Right lobe of liver (tissue), 6 donors: ENCODE measurements at regions not wholly inside any gene's neighbourhood (a gene's known extent, or its start where the extent isn't known, plus 50 kb on each side); places are given as distances from the start of the nearest gene placed in this dataset.
"Not testable (repeated sequence)": the region's sequence is repeated elsewhere in the genome, so short reads cannot be mapped to it uniquely, and the experiment has no call there.

Source experiments
- ATAC-seq, 4 donors: fragments of 200-7000 bp; cut with Tn5 transposase; one replicate each; pipeline ENCODE4 v1.9.1; 2020; ENCODE audit warnings: mild to moderate bottlenecking in 4 of 4, moderate library complexity in 4 of 4
- DNase-seq, 3 donors: peaks; one replicate each; pipeline ENCODE4 v3.0.0-alpha.2; 2020
- H3K27ac ChIP-seq, 3 donors: fragments of 200-600 bp; one replicate each; pipeline ENCODE4 v1.8.0; 2022
- H3K27me3 ChIP-seq, 2 donors: fragments of 200-600 bp; one replicate each; pipeline ENCODE4 v1.8.0; 2022
- H3K36me3 ChIP-seq, 4 donors: fragments of 200-600 bp; sonication (generic) in 1 of 4; one replicate each; pipeline versions ENCODE4 v1.5.1 to v1.8.0; 2017 to 2022; ENCODE audit warnings: control low read depth in 1 of 4
- H3K4me1 ChIP-seq, 4 donors: fragments of 200-600 bp; sonication (generic) in 1 of 4; one replicate each; pipeline versions ENCODE4 v1.5.1 to v1.8.0; 2017 to 2022; ENCODE audit warnings: control low read depth in 1 of 4
- H3K4me3 ChIP-seq, 3 donors: fragments of 200-600 bp; one replicate each; pipeline ENCODE4 v1.8.0; 2022
- H3K9me3 ChIP-seq, 4 donors: fragments of 200-600 bp; sonication (generic) in 1 of 4; one replicate each; pipeline versions ENCODE4 v1.5.1 to v1.8.0; 2017 to 2022; ENCODE audit warnings: control low read depth in 1 of 4
- CTCF ChIP-seq, 4 donors: fragments of 200-600 bp in 3 of 4; fragments of 450-650 bp in 1 of 4; IDR thresholded peaks; one replicate each; pipeline versions ENCODE4 v1.5.1 to v1.8.0; 2016 to 2022; ENCODE audit warnings: antibody characterized with exemption in 4 of 4, mild to moderate bottlenecking in 2 of 4
- WGBS: methylation state at CpG from one replicate; pipeline ENCODE4 v1.1.6; 2018; ENCODE audit warnings: low coverage, low lambda C conversion rate; ENCODE audit not compliant: insufficient coverage; ENCODE audit errors: missing lambda C conversion rate; 5-methylcytosine and 5-hydroxymethylcytosine counted together
- intact Hi-C, 2 donors: fragments of 100-400 bp; cut with DNase I; formaldehyde crosslinking; loops; one replicate each; pipeline versions ENCODE4 v1.11.2 to v1.14.1; 2022
- donor health status: DM: no; HTN: yes; CAD: no.
- donor health status: DM: no; HTN: no; CAD: no.
- donor health status: DM: no; HTN: no; CAD: no.
- donor health status: DM: no; HTN: yes; CAD: no.
- donor health status: DM: no; HTN: yes; CAD: no.

- H3K36me3 ChIP-seq, DNase-seq, H3K27ac ChIP-seq, intact Hi-C loops, H3K4me1 ChIP-seq, H3K27me3 ChIP-seq, ATAC-seq, H3K4me3 ChIP-seq, H3K9me3 ChIP-seq: not testable (repeated sequence)
- 52% methylated on average over 4 of the region's 4 CpGs for WGBS
Observed at GRCh38 chr6:57985734-57986133, 668.3 kb downstream of the PRIM2 start.

GRCh38 chr6:57986584-57986983 is 669.2 kb downstream of the PRIM2 start:
- H3K36me3 ChIP-seq, DNase-seq, H3K4me1 ChIP-seq, ATAC-seq, H3K27me3 ChIP-seq, intact Hi-C loops, H3K4me3 ChIP-seq, H3K9me3 ChIP-seq, H3K27ac ChIP-seq: not testable (repeated sequence)
- 18% methylated on average over 2 of the region's 2 CpGs for WGBS

GRCh38 chr6:57989520-57990080 is 672.2 kb downstream of the PRIM2 start:
- H3K36me3 ChIP-seq, DNase-seq, H3K4me1 ChIP-seq, H3K9me3 ChIP-seq, ATAC-seq, H3K4me3 ChIP-seq, H3K27me3 ChIP-seq, intact Hi-C loops, H3K27ac ChIP-seq: not testable (repeated sequence)
- 38% methylated on average over 2 of the region's 2 CpGs for WGBS

- H3K4me1 ChIP-seq, DNase-seq, H3K4me3 ChIP-seq, intact Hi-C loops, H3K9me3 ChIP-seq, H3K27me3 ChIP-seq, H3K27ac ChIP-seq, H3K36me3 ChIP-seq, ATAC-seq: not testable (repeated sequence)
- 35% methylated on average over 6 of the region's 6 CpGs for WGBS
Observed at GRCh38 chr6:57998858-57999619, 681.6 kb downstream of the PRIM2 start.

- intact Hi-C loops, H3K27ac ChIP-seq, H3K27me3 ChIP-seq, H3K9me3 ChIP-seq, DNase-seq, H3K36me3 ChIP-seq, H3K4me3 ChIP-seq, ATAC-seq, H3K4me1 ChIP-seq: not testable (repeated sequence)
- 29% methylated on average over 3 of the region's 6 CpGs for WGBS
Observed at GRCh38 chr6:58000233-58000632, 682.8 kb downstream of the PRIM2 start.

- H3K27me3 ChIP-seq, DNase-seq, H3K27ac ChIP-seq, H3K4me1 ChIP-seq, H3K4me3 ChIP-seq, H3K36me3 ChIP-seq, intact Hi-C loops, H3K9me3 ChIP-seq: not testable (repeated sequence)
- ATAC-seq = peak in 2 of 4 donors; percentile 28 to 43
- TF ChIP-seq CTCF (IDR thresholded peaks at IDR 0.05) = peak in 1 of 4 donors; percentile 28
Observed at GRCh38 chr6:58003417-58004167, 686.2 kb downstream of the PRIM2 start.

GRCh38 chr6:58007334-58008000 is 690.0 kb downstream of the PRIM2 start:
- H3K36me3 ChIP-seq, H3K27me3 ChIP-seq, DNase-seq, intact Hi-C loops, H3K27ac ChIP-seq, H3K4me1 ChIP-seq, ATAC-seq, H3K4me3 ChIP-seq, H3K9me3 ChIP-seq: not testable (repeated sequence)
- WGBS = 41% methylated on average over 4 of the region's 4 CpGs

GRCh38 chr6:58008001-58008335 is 690.5 kb downstream of the PRIM2 start:
- ATAC-seq, H3K4me3 ChIP-seq, H3K9me3 ChIP-seq, intact Hi-C loops, DNase-seq, H3K4me1 ChIP-seq, H3K27me3 ChIP-seq, H3K36me3 ChIP-seq, H3K27ac ChIP-seq: not testable (repeated sequence)

- ATAC-seq, H3K4me1 ChIP-seq, intact Hi-C loops, H3K9me3 ChIP-seq, DNase-seq, H3K4me3 ChIP-seq, H3K27me3 ChIP-seq, H3K36me3 ChIP-seq, H3K27ac ChIP-seq: not testable (repeated sequence)
- WGBS = 34% methylated on average over 3 of the region's 8 CpGs
Observed at GRCh38 chr6:58011954-58012600, 694.6 kb downstream of the PRIM2 start.

- ATAC-seq, DNase-seq, H3K36me3 ChIP-seq, H3K4me1 ChIP-seq, H3K27me3 ChIP-seq, intact Hi-C loops, H3K4me3 ChIP-seq, H3K9me3 ChIP-seq, H3K27ac ChIP-seq: not testable (repeated sequence)
- 38% methylated on average over 4 of the region's 4 CpGs for WGBS
Observed at GRCh38 chr6:58016614-58017013, 699.2 kb downstream of the PRIM2 start.
